ENCODE measurements at regions not wholly inside any gene's neighbourhood (a gene's known extent, or its start where the extent isn't known, plus 50 kb on each side); places are given as distances from the start of the nearest gene placed in this dataset.

- no peak overlapping the region for H3K27ac ChIP-seq (ENCODE audit: low read length)
- no peaks in the 10 kb centered on the region for H3K79me2 ChIP-seq (ENCODE audit: low read length)
- no peak overlapping the region for H2AFZ ChIP-seq (ENCODE audit: low read length)
- H3K9me2 ChIP-seq (replicated peaks; ENCODE audit: low read length): no peaks in the 10 kb centered on the region
- H3K9ac ChIP-seq (ENCODE audit: low read length): no peak overlapping the region
- intact Hi-C loops (cut with micrococcal nuclease): no loop called here
- no peaks in the 10 kb centered on the region for H3K9me3 ChIP-seq (ENCODE audit: low read length)
- no peak for TF ChIP-seq EZH2phosphoT487 (IDR thresholded peaks at IDR 0.05; ENCODE audit: borderline replicate concordance, low read length)
- no peak for TF ChIP-seq EZH2 (IDR thresholded peaks at IDR 0.05; ENCODE audit: low read length, unreplicated experiment)
- no peak for TF ChIP-seq CTCF (conservative IDR thresholded peaks at IDR 0.05; ENCODE audit: low read depth, low read length)
- DNase-seq (no peak), ATAC-seq (no peak)
- no peaks in the 10 kb centered on the region for H4K20me1 ChIP-seq (ENCODE audit: low read length)
- H3K4me3 ChIP-seq (ENCODE audit: low read length): no peak overlapping the region
- no peaks in the 10 kb centered on the region for H3F3A ChIP-seq (ENCODE audit: low read length, unreplicated experiment)
- H3K4me2 ChIP-seq (ENCODE audit: low read length): no peak overlapping the region
- ChIA-PET CTCF (no interaction called here), POLR2A (ENCODE audit: unreplicated experiment) (no interaction called here)
- BruUV-seq (replicated peaks): no TSS peak
- no peaks in the 10 kb centered on the region for H3K4me1 ChIP-seq (ENCODE audit: insufficient read depth, low read length)
- H3K36me3 ChIP-seq (ENCODE audit: low read depth, low read length): no peaks in the 10 kb centered on the region
- H3K27me3 ChIP-seq (ENCODE audit: low read length): no peaks in the 10 kb centered on the region
Measured at GRCh38 chr11:15625691-15626090, 511.0 kb downstream of the INSC start.

DNA sequence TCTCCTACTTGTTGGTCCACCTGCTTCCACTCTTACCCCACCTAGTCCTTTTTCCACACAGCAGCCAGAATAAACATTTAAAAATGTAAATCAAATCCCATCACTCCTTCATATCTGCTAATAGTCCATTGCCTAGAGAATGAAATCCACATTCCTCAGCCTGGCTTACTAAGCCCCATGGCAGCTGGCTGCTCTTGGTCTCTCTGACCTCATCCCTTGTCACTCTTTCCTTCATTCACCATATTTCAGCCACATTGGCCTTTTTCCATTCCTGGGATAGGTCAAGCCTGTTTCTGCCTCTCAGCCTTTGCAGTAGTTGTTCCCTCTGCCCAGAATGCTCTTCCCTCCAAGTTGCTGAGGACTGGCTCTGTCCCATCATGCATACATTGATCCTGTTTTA is 512.8 kb downstream of the INSC start:
- CTCF ChIA-PET: no interaction called here

More for the DNA sequence above, 512.8 kb downstream of the INSC start:
- DNase-seq (peak; percentile 2), ATAC-seq (no peak)
- intact Hi-C loops (cut with micrococcal nuclease): no loop called here
- H3F3A ChIP-seq (ENCODE audit: low read length, unreplicated experiment): no peaks in the 10 kb centered on the region
- no TSS peak for BruUV-seq (replicated peaks)
- TF ChIP-seq CTCF (conservative IDR thresholded peaks at IDR 0.05; ENCODE audit: low read depth, low read length) (no peak), EZH2 (IDR thresholded peaks at IDR 0.05; ENCODE audit: low read length, unreplicated experiment) (no peak), EZH2phosphoT487 (IDR thresholded peaks at IDR 0.05; ENCODE audit: borderline replicate concordance, low read length) (no peak)
- no peaks in the 10 kb centered on the region for H3K9me3 ChIP-seq (ENCODE audit: low read length)
- H3K27me3 ChIP-seq (ENCODE audit: low read length): no peaks in the 10 kb centered on the region
- H3K4me3 ChIP-seq (ENCODE audit: low read length): no peak overlapping the region
- H3K79me2 ChIP-seq (ENCODE audit: low read length): no peaks in the 10 kb centered on the region
- no peaks in the 10 kb centered on the region for H3K36me3 ChIP-seq (ENCODE audit: low read depth, low read length)
- H3K27ac ChIP-seq (ENCODE audit: low read length): no peak overlapping the region
- POLR2A ChIA-PET (ENCODE audit: unreplicated experiment): no interaction called here
- H2AFZ ChIP-seq (ENCODE audit: low read length): no peak overlapping the region
- H4K20me1 ChIP-seq (ENCODE audit: low read length): no peaks in the 10 kb centered on the region
- no peaks in the 10 kb centered on the region for H3K9me2 ChIP-seq (replicated peaks; ENCODE audit: low read length)
- H3K4me1 ChIP-seq (ENCODE audit: insufficient read depth, low read length): no peaks in the 10 kb centered on the region
- H3K4me2 ChIP-seq (ENCODE audit: low read length): no peak overlapping the region
- H3K9ac ChIP-seq (ENCODE audit: low read length): no peak overlapping the region
